HG02884 (cell line): ENCODE measurements at regions not wholly inside any gene's neighbourhood (a gene's known extent, or its start where the extent isn't known, plus 50 kb on each side); places are given as distances from the start of the nearest gene placed in this dataset.

ENCODE experiments used
- ATAC-seq: cut with Tn5 transposase; IDR thresholded peaks from one replicate; pipeline ENCODE4 v1.9.1; 2021; ENCODE audit warnings: mild to moderate bottlenecking, moderate library complexity; ENCODE audit not compliant: unreplicated experiment

- ATAC-seq, result no peak
Observed at GRCh38 chr2:163200741-163201140, 362.2 kb upstream of the KCNH7 start.

GRCh38 chr2:163198972-163199371 is 360.4 kb upstream of the KCNH7 start:
- ATAC-seq, result no peak

GRCh38 chr2:163198007-163198406 is 359.4 kb upstream of the KCNH7 start:
- ATAC-seq, result no peak

DNA sequence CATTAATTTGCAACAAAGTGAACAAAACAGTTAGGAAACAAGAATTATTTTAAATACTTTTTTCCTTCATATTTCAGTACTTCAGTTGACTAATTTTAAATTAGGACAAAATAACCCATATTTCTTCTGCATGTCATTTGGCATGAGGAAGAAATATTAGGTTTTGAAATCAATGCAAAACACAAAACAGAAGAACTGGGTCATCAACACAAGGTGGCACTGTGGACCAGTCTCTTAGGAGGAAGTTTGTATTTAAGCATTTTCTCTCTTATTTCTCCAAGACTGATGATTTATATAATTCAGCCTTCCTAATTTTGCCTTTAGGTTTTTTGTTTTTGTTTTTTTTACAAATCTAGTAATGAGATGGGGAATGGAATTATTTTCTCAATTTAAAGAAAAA is 352.8 kb upstream of the KCNH7 start:
- peak; percentile 66 for ATAC-seq

GRCh38 chr2:163187995-163188655 is 349.6 kb upstream of the KCNH7 start:
- ATAC-seq, result no peak

DNA sequence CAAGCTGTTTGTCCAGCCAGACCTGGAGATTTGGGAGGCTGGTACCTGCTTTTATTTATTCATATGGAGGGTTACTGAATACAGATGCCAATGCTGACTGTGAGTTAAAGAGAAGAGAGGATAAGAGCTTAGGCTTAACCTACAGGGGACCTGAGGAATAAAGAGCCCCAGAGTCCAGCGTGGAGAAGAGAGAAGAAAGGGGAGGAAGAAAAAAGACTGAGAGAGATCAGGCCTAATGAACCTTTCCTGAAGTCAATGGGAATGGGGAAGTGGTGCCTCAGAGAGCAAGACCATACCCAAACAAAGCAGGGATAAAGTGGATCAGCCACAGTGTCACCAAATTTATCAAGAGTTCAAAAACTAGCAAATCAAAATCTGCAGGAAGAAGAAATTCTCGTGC is 348.6 kb upstream of the KCNH7 start:
- no peak for ATAC-seq

GRCh38 chr2:163185160-163185559 is 346.6 kb upstream of the KCNH7 start:
- ATAC-seq, result no peak

DNA sequence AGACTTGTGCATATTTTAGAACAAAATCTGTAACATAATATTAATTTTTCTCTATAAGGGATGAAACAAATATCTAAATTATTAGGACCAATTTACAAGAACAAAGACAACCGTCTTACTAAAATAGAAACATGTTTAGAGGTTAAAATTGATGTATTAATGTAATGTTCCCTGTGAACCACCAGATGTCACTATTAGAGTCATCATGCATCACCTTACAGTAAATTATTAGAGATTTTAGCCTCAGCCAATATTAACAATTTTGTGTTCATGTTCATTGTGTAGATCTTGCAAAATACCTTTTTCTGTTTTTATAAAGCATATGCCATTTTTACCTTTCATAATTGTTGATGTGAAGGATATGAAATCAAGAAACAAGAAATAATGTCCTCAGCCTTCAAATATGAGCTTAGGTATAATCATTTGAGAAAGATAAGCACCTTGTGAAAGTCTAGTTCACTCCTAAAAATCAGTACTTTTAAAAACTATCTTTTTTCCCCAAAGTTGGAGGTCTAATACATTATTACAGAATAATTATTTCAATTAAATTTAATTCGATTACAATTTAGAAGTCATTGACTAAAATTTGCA is 344.3 kb upstream of the KCNH7 start:
- peak; percentile 67 for ATAC-seq

DNA sequence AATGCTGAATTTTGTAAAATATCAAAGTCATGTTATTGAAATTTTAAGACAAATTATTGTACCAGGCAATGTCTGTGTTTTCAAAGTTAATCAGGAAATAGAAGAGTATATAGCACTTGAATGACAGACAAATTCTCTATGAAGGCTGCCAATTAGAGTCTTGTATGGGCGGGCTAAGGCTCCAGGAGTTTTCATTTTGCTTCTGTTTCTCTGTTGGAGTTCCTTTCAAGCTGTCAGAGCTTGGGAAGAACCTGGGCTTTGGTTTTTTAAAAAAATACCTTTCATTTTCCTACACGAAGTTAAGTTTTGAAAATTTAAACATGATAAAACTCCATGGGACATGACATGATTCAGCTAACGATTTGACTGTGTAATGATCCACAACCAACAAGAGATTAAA is 339.0 kb upstream of the KCNH7 start:
- no peak for ATAC-seq

DNA sequence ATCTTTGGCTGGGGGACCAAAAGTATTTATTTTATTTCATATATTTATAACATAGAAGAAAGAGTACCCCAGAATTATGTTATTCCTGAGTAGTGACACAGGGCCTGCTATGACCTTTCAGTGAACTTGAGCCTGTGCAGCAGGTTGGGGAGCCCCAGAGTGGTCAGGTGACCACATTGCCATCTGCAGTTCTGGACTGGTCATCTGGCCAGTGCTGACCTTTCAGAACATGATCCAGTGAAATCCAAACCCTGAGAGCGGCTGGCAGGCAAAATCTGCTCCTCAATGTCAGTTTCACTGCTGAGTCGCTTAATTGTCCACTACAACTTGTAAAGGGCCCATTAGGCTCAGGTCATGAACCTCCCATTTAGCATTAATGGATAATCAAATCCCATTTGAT is 336.7 kb upstream of the KCNH7 start:
- ATAC-seq, result no peak

- no peak for ATAC-seq
Observed at GRCh38 chr2:163173591-163173990, 335.0 kb upstream of the KCNH7 start.

DNA sequence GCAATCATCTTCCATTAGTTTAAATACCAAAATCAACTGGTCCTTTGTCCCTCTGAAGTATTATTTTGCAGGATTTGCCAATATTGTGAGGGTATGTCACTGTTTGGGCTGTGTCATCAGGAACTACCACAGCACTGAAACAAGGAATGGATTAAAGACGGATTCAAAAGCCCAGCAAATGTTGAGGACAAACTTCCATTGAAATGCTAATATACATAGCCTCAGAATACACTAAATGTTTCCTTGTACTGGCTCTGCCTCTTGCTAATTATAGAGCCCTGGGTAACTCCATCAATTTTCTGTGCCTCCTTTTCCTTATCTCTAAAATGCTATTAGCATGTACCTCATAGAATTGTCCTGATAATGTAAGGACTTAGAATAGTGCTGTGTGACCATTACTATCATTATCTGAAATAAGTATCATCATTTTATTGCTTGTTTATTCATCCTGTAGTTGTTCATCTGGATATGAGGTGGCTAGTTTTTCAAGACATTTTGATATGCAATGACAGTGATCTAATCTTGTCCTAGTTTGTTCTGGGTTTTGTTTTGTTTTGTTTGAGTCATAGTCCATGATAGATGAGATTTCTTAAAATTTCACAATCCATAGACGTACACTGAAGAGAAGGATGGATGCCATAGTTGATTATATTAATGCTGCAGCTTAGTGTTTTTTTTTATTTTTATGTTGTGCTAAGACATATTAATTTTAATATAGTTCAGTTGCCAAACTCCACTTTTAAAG is 333.4 kb upstream of the KCNH7 start:
- ATAC-seq, result no peak

GRCh38 chr2:163157891-163158496 is 319.4 kb upstream of the KCNH7 start:
- ATAC-seq, result no peak

GRCh38 chr2:163157411-163157810 is 318.8 kb upstream of the KCNH7 start:
- ATAC-seq, result no peak

GRCh38 chr2:163155925-163156324 is 317.4 kb upstream of the KCNH7 start:
- ATAC-seq, result no peak

GRCh38 chr2:163155279-163155883 is 316.8 kb upstream of the KCNH7 start:
- peak; percentile 92 for ATAC-seq

DNA sequence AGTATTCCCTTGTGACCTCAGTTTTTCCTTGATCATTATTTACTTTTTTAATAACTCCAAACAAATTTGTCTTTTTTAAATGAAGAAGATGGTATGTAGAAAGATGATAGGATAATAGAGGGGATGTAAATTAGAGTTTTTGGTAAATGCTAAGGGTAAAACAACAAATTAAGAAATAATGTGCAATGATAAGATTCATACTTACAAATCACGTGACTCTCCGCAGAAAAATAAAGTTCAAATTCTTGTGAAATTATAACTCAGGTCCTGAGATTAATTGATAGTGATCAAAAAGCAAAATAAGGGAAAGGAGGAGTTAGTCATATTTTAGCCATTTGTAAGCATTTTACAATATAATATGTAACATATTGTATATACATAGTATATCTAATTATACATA is 304.1 kb upstream of the KCNH7 start:
- ATAC-seq, result no peak

DNA sequence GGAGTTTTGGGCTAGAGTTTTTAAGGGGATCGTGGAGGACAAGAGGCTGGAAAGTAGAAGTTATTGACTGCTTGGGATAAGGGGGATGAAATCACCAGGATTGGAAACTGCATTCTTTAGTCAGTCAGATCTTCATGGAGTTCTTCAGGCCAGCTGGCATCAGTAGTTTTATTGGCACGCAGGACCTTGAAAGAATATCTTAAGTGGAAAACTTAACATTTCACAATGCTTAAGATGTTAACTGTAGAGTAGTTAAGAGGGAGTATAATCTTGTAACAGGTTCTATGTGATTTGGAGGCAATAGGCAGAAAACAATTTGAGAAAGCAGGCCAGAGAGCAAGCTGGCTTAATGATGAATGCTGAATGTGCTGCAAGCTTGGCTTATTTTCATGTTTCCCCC is 300.4 kb upstream of the KCNH7 start:
- ATAC-seq, result no peak

- ATAC-seq, result no peak
Observed at GRCh38 chr2:163135256-163135655, 296.7 kb upstream of the KCNH7 start.

DNA sequence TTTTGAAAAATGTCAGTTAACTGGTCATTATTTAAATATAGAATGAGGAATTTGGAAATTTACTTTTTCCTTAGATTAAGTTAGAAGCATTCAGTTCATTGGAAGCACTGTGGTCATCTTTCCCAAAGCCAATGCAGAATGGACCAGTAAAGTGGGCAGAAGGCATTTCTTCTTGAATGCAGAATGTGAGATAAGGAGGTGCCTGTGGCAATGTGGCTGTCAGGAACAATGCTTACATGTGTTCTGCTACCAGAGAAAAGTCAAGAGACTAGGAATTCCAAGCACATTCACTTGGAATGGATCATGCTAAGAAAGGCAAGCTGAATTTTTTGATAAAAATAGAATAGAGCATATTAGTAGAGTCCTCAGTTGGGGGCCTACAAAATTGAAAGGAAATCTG is 295.0 kb upstream of the KCNH7 start:
- no peak for ATAC-seq

DNA sequence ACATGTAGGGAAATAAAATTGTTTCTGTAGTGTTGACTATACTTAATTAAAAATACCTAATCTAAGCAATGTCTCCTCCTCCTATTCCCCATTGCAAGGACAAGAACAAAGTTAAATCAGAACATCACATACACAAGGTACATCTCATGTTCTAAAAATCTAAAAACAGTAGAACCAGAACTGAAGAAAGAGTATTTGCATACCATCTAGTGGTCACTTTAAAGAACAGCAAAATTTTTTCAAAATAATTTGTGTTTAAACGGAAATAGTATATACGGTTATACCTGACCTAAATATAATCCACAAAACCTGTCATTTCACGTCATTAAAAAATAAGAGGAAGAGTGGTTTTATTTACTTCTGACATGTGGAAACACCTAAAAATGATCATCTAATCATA is 294.3 kb upstream of the KCNH7 start:
- no peak for ATAC-seq
